Embryonic facial prominence (tissue), 1 donor: ENCODE measurements at regions not wholly inside any gene's neighbourhood (a gene's known extent, or its start where the extent isn't known, plus 50 kb on each side); places are given as distances from the start of the nearest gene placed in this dataset.

Experiments
- DNase-seq: peaks from one replicate; pipeline ENCODE4 v3.0.0-alpha.2; 2016; ENCODE audit errors: extremely low spot score

- DNase-seq, result no peak
Measured at GRCh38 chr3:118402971-118403370, 631.7 kb downstream of the IGSF11 start.

- DNase-seq, result no peak
Measured at GRCh38 chr3:118406562-118406961, 628.1 kb downstream of the IGSF11 start.

GRCh38 chr3:118408431-118408830 is 626.2 kb downstream of the IGSF11 start:
- no peak for DNase-seq

- no peak for DNase-seq
Measured at GRCh38 chr3:118412503-118412902, 622.1 kb downstream of the IGSF11 start.

GRCh38 chr3:118425272-118425837 is 609.3 kb downstream of the IGSF11 start:
- DNase-seq, result no peak

- no peak for DNase-seq
Measured at GRCh38 chr3:118433825-118434224, 600.8 kb downstream of the IGSF11 start.

GRCh38 chr3:118435851-118436350 is 598.7 kb downstream of the IGSF11 start:
- no peak for DNase-seq

- no peak for DNase-seq
Measured at GRCh38 chr3:118436697-118437262, 597.9 kb downstream of the IGSF11 start.

- DNase-seq, result no peak
Measured at GRCh38 chr3:118445036-118445435, 589.6 kb downstream of the IGSF11 start.

GRCh38 chr3:118447339-118447738 is 587.3 kb downstream of the IGSF11 start:
- no peak for DNase-seq

GRCh38 chr3:118466795-118467330 is 567.8 kb downstream of the IGSF11 start:
- no peak for DNase-seq

GRCh38 chr3:118468801-118469200 is 565.8 kb downstream of the IGSF11 start:
- DNase-seq, result no peak

GRCh38 chr3:118472586-118472985 is 562.1 kb downstream of the IGSF11 start:
- no peak for DNase-seq

GRCh38 chr3:118473343-118473742 is 561.3 kb downstream of the IGSF11 start:
- DNase-seq, result no peak

GRCh38 chr3:118476885-118477618 is 557.6 kb downstream of the IGSF11 start:
- no peak for DNase-seq

GRCh38 chr3:118477768-118478167 is 556.9 kb downstream of the IGSF11 start:
- no peak for DNase-seq

GRCh38 chr3:118478706-118479276 is 555.9 kb downstream of the IGSF11 start:
- DNase-seq, result no peak

GRCh38 chr3:118479376-118479775 is 555.3 kb downstream of the IGSF11 start:
- no peak for DNase-seq

GRCh38 chr3:118480101-118480860 is 554.4 kb downstream of the IGSF11 start:
- no peak for DNase-seq

GRCh38 chr3:118485693-118486092 is 549.0 kb downstream of the IGSF11 start:
- no peak for DNase-seq

GRCh38 chr3:118487734-118488133 is 546.9 kb downstream of the IGSF11 start:
- DNase-seq, result no peak

GRCh38 chr3:118488732-118489131 is 545.9 kb downstream of the IGSF11 start:
- DNase-seq, result no peak
